Osteoblast (primary cell): ENCODE measurements at regions not wholly inside any gene's neighbourhood (a gene's known extent, or its start where the extent isn't known, plus 50 kb on each side); places are given as distances from the start of the nearest gene placed in this dataset.

Experiments used
- DNase-seq: peaks from one replicate; pipeline ENCODE4 v3.0.0; 2011; ENCODE audit warnings: low spot score, mixed read lengths; ENCODE audit not compliant: insufficient read length; ENCODE audit errors: missing footprints
- H2AFZ ChIP-seq: 2 replicates; pipeline ENCODE4 v1.6.0; 2011; ENCODE audit warnings: mild to moderate bottlenecking, low read length
- H3K27ac ChIP-seq: 2 replicates; pipeline ENCODE4 v1.5.1; 2011; ENCODE audit warnings: mild to moderate bottlenecking, low read depth, low read length, moderate library complexity
- H3K27me3 ChIP-seq: 2 replicates; pipeline ENCODE4 v1.6.0; 2012; ENCODE audit warnings: mild to moderate bottlenecking, control low read depth, inconsistent platforms, low read length, moderate library complexity; ENCODE audit not compliant: insufficient read depth
- H3K36me3 ChIP-seq: 2 replicates; pipeline ENCODE4 v1.5.1; 2011; ENCODE audit warnings: mild to moderate bottlenecking, low read length, control low read depth, moderate library complexity; ENCODE audit not compliant: insufficient read depth
- H3K4me1 ChIP-seq: 2 replicates; pipeline ENCODE4 v1.5.1; 2011; ENCODE audit warnings: mild to moderate bottlenecking, low read length, control low read depth, moderate library complexity; ENCODE audit not compliant: insufficient read depth
- H3K4me2 ChIP-seq: 2 replicates; pipeline ENCODE4 v1.6.0; 2011; ENCODE audit warnings: mild to moderate bottlenecking, low read length; ENCODE audit not compliant: insufficient read depth
- H3K4me3 ChIP-seq: fragments of 200-600 bp; sonication (generic); 3 replicates; pipeline ENCODE4 v1.5.1; 2012; ENCODE audit warnings: mild to moderate bottlenecking, low read length, inconsistent platforms; ENCODE audit not compliant: insufficient read depth
- H3K79me2 ChIP-seq: 2 replicates; pipeline ENCODE4 v1.6.0; 2012; ENCODE audit warnings: mild to moderate bottlenecking, low read length, control low read depth, inconsistent platforms; ENCODE audit not compliant: insufficient read depth
- H3K9me3 ChIP-seq: 2 replicates; pipeline ENCODE4 v1.5.1; 2011; ENCODE audit warnings: low read depth, low read length, control low read depth
- H4K20me1 ChIP-seq: 2 replicates; pipeline ENCODE4 v1.6.0; 2012; ENCODE audit warnings: mild to moderate bottlenecking, low read length, control low read depth; ENCODE audit not compliant: insufficient read depth
- CTCF ChIP-seq: IDR thresholded peaks from 2 replicates; pipeline ENCODE4 v1.5.1; 2011; ENCODE audit warnings: mild to moderate bottlenecking, low read depth, low read length, moderate library complexity; ENCODE audit errors: extremely low read depth

GRCh38 chr2:7950035-7950612 is 731.7 kb upstream of the ID2 start:
- peaks cover 3% of the 10 kb centered on the region for H3K27me3 ChIP-seq
- H3K79me2 ChIP-seq: no peaks in the 10 kb centered on the region
- DNase-seq: no peak
- no peaks in the 10 kb centered on the region for H3K36me3 ChIP-seq
- no peak for TF ChIP-seq CTCF
- H3K9me3 ChIP-seq: no peaks in the 10 kb centered on the region
- H3K4me2 ChIP-seq: no peak overlapping the region
- H3K4me1 ChIP-seq: no peaks in the 10 kb centered on the region
- H2AFZ ChIP-seq: no peak overlapping the region
- no peaks in the 10 kb centered on the region for H4K20me1 ChIP-seq
- H3K4me3 ChIP-seq: no peak overlapping the region
- H3K27ac ChIP-seq: no peak overlapping the region

- H3K27me3 ChIP-seq: peaks cover 3% of the 10 kb centered on the region
- H3K36me3 ChIP-seq: no peaks in the 10 kb centered on the region
- no peaks in the 10 kb centered on the region for H4K20me1 ChIP-seq
- H3K4me3 ChIP-seq: no peak overlapping the region
- TF ChIP-seq CTCF: no peak
- no peak overlapping the region for H2AFZ ChIP-seq
- no peaks in the 10 kb centered on the region for H3K9me3 ChIP-seq
- H3K79me2 ChIP-seq: no peaks in the 10 kb centered on the region
- H3K4me2 ChIP-seq: no peak overlapping the region
- no peak overlapping the region for H3K27ac ChIP-seq
- H3K4me1 ChIP-seq: no peaks in the 10 kb centered on the region
- DNase-seq: no peak
These were observed 730.9 kb upstream of the ID2 start for GRCh38 chr2:7951001-7951400.

GRCh38 chr2:7951490-7951889 is 730.4 kb upstream of the ID2 start:
- H3K79me2 ChIP-seq: no peaks in the 10 kb centered on the region
- TF ChIP-seq CTCF: no peak

GRCh38 chr2:7952046-7952745 is 729.7 kb upstream of the ID2 start:
- H3K4me3 ChIP-seq: no peak overlapping the region
- no peaks in the 10 kb centered on the region for H3K79me2 ChIP-seq
- DNase-seq: no peak
- no peak for TF ChIP-seq CTCF
- H3K27ac ChIP-seq: no peak overlapping the region
- no peak overlapping the region for H3K4me2 ChIP-seq
- H3K36me3 ChIP-seq: no peaks in the 10 kb centered on the region
- H2AFZ ChIP-seq: peak overlapping the region; percentile 1
- H3K9me3 ChIP-seq: no peaks in the 10 kb centered on the region
- H4K20me1 ChIP-seq: no peaks in the 10 kb centered on the region
- H3K27me3 ChIP-seq: no peaks in the 10 kb centered on the region
- H3K4me1 ChIP-seq: no peaks in the 10 kb centered on the region

More at GRCh38 chr2:7951490-7951889, 730.4 kb upstream of the ID2 start:
- H2AFZ ChIP-seq: no peak overlapping the region
- no peak for DNase-seq
- H3K27me3 ChIP-seq: peaks cover under 1% of the 10 kb centered on the region
- H3K4me3 ChIP-seq: no peak overlapping the region
- H3K36me3 ChIP-seq: no peaks in the 10 kb centered on the region
- no peaks in the 10 kb centered on the region for H3K9me3 ChIP-seq
- H3K27ac ChIP-seq: no peak overlapping the region
- H3K4me2 ChIP-seq: no peak overlapping the region
- H3K4me1 ChIP-seq: no peaks in the 10 kb centered on the region
- no peaks in the 10 kb centered on the region for H4K20me1 ChIP-seq
